HUES6 (cell line): ENCODE measurements at regions not wholly inside any gene's neighbourhood (a gene's known extent, or its start where the extent isn't known, plus 50 kb on each side); places are given as distances from the start of the nearest gene placed in this dataset.
"Not testable (repeated sequence)": the region's sequence is repeated elsewhere in the genome, so short reads cannot be mapped to it uniquely, and the experiment has no call there.

ENCODE experiments used
- H3K27ac ChIP-seq: 2 replicates; pipeline ENCODE4 v1.7.0; 2013; ENCODE audit warnings: low read depth, mild to moderate bottlenecking, low read length, inconsistent platforms
- H3K27me3 ChIP-seq: 2 replicates; pipeline ENCODE4 v1.6.1; 2013; ENCODE audit warnings: low read length; ENCODE audit not compliant: control insufficient read depth, insufficient read depth
- H3K36me3 ChIP-seq: 2 replicates; pipeline ENCODE4 v1.6.1; 2013; ENCODE audit warnings: low read length; ENCODE audit not compliant: control insufficient read depth, insufficient read depth
- H3K4me1 ChIP-seq: 2 replicates; pipeline ENCODE4 v1.6.1; 2013; ENCODE audit warnings: low read length; ENCODE audit not compliant: control insufficient read depth, insufficient read depth
- H3K4me3 ChIP-seq: 2 replicates; pipeline ENCODE4 v1.5.1; 2013; ENCODE audit warnings: low read depth, low read length
- H3K9ac ChIP-seq: one replicate; pipeline ENCODE4 v1.6.1; 2013; ENCODE audit warnings: mild to moderate bottlenecking, low read length
- H3K9me3 ChIP-seq: 2 replicates; pipeline ENCODE4 v1.6.1; 2013; ENCODE audit warnings: low read depth, low read length; ENCODE audit not compliant: control insufficient read depth, insufficient read depth

- not testable (repeated sequence) for H3K4me1 ChIP-seq
Observed at GRCh38 chr1:83386946-83387345, 612.0 kb downstream of the TTLL7 start.

GRCh38 chr1:83383107-83383506 lies 615.8 kb downstream of the TTLL7 start:
- not testable (repeated sequence) for H3K9ac ChIP-seq

More at GRCh38 chr1:83386946-83387345, 612.0 kb downstream of the TTLL7 start:
- H3K36me3 ChIP-seq, H3K27me3 ChIP-seq, H3K27ac ChIP-seq, H3K9me3 ChIP-seq, H3K9ac ChIP-seq, H3K4me3 ChIP-seq: not testable (repeated sequence)

GRCh38 chr1:83373018-83373417 lies 625.9 kb downstream of the TTLL7 start:
- not testable (repeated sequence) for H3K27ac ChIP-seq, H3K27me3 ChIP-seq, H3K9ac ChIP-seq, H3K9me3 ChIP-seq, H3K4me1 ChIP-seq, H3K36me3 ChIP-seq, H3K4me3 ChIP-seq

More at GRCh38 chr1:83383107-83383506, 615.8 kb downstream of the TTLL7 start:
- not testable (repeated sequence) for H3K4me3 ChIP-seq, H3K27ac ChIP-seq, H3K36me3 ChIP-seq, H3K9me3 ChIP-seq, H3K27me3 ChIP-seq, H3K4me1 ChIP-seq

GRCh38 chr1:83369853-83370252 lies 629.1 kb downstream of the TTLL7 start:
- not testable (repeated sequence) for H3K9me3 ChIP-seq, H3K27ac ChIP-seq, H3K4me1 ChIP-seq, H3K9ac ChIP-seq, H3K4me3 ChIP-seq, H3K27me3 ChIP-seq, H3K36me3 ChIP-seq

- not testable (repeated sequence) for H3K9ac ChIP-seq, H3K27me3 ChIP-seq, H3K9me3 ChIP-seq, H3K4me3 ChIP-seq, H3K36me3 ChIP-seq, H3K27ac ChIP-seq, H3K4me1 ChIP-seq
Observed at GRCh38 chr1:83365320-83365719, 633.6 kb downstream of the TTLL7 start.

- H3K9ac ChIP-seq, H3K27me3 ChIP-seq, H3K27ac ChIP-seq, H3K4me3 ChIP-seq, H3K4me1 ChIP-seq, H3K9me3 ChIP-seq, H3K36me3 ChIP-seq: not testable (repeated sequence)
Observed at GRCh38 chr1:83345375-83345774, 653.6 kb downstream of the TTLL7 start.

- H3K9me3 ChIP-seq, H3K27me3 ChIP-seq, H3K27ac ChIP-seq, H3K36me3 ChIP-seq, H3K4me1 ChIP-seq, H3K4me3 ChIP-seq, H3K9ac ChIP-seq: not testable (repeated sequence)
Observed at GRCh38 chr1:83343767-83344166, 655.2 kb downstream of the TTLL7 start.

- H3K4me1 ChIP-seq, H3K27ac ChIP-seq, H3K27me3 ChIP-seq, H3K9me3 ChIP-seq, H3K36me3 ChIP-seq, H3K4me3 ChIP-seq, H3K9ac ChIP-seq: not testable (repeated sequence)
Observed at GRCh38 chr1:83342995-83343394, 655.9 kb downstream of the TTLL7 start.

- not testable (repeated sequence) for H3K9me3 ChIP-seq, H3K36me3 ChIP-seq, H3K4me1 ChIP-seq, H3K9ac ChIP-seq, H3K27me3 ChIP-seq, H3K27ac ChIP-seq, H3K4me3 ChIP-seq
Observed at GRCh38 chr1:83332308-83332707, 666.6 kb downstream of the TTLL7 start.

GRCh38 chr1:83318366-83318765 lies 680.6 kb downstream of the TTLL7 start:
- no peaks in the 10 kb centered on the region for H3K36me3 ChIP-seq
- no peak overlapping the region for H3K27ac ChIP-seq
- 0 out of 2 replicates have a peak, but pooled peaks cover 2% of the 10 kb centered on the region for H3K9me3 ChIP-seq
- H3K27me3 ChIP-seq, result no peaks in the 10 kb centered on the region
- no peak overlapping the region for H3K4me3 ChIP-seq
- no peaks in the 10 kb centered on the region for H3K4me1 ChIP-seq
- H3K9ac ChIP-seq, result no peak overlapping the region

- not testable (repeated sequence) for H3K36me3 ChIP-seq, H3K4me1 ChIP-seq, H3K27ac ChIP-seq, H3K9ac ChIP-seq, H3K9me3 ChIP-seq, H3K4me3 ChIP-seq, H3K27me3 ChIP-seq
Observed at GRCh38 chr1:83315446-83315845, 683.5 kb downstream of the TTLL7 start.

GRCh38 chr1:83310161-83310560 lies 688.8 kb downstream of the TTLL7 start:
- H3K9me3 ChIP-seq, H3K9ac ChIP-seq, H3K4me1 ChIP-seq: not testable (repeated sequence)

More at GRCh38 chr1:83310161-83310560, 688.8 kb downstream of the TTLL7 start:
- not testable (repeated sequence) for H3K4me3 ChIP-seq, H3K27me3 ChIP-seq, H3K27ac ChIP-seq, H3K36me3 ChIP-seq
